Fibroblast of lung (primary cell): ENCODE measurements at regions not wholly inside any gene's neighbourhood (a gene's known extent, or its start where the extent isn't known, plus 50 kb on each side); places are given as distances from the start of the nearest gene placed in this dataset.

ENCODE experiments used
- DNase-seq, 2 donors: peaks; one replicate each; pipeline versions ENCODE4 v3.0.0 to v3.0.0-alpha.2; 2010; ENCODE audit warnings: low read depth in 2 of 2
- H2AFZ ChIP-seq: 2 replicates; pipeline ENCODE4 v1.5.1; 2012; ENCODE audit warnings: low read length, control low read depth, inconsistent platforms
- H3K27ac ChIP-seq: 2 replicates; pipeline ENCODE4 v1.5.1; 2011; ENCODE audit warnings: low read length, control low read depth; ENCODE audit not compliant: insufficient read depth
- H3K27me3 ChIP-seq: 2 replicates; pipeline ENCODE4 v1.5.1; 2011; ENCODE audit warnings: mild to moderate bottlenecking, low read length; ENCODE audit not compliant: control insufficient read depth, insufficient read depth
- H3K36me3 ChIP-seq: 2 replicates; pipeline ENCODE4 v1.5.1; 2011; ENCODE audit warnings: low read length; ENCODE audit not compliant: control insufficient read depth, insufficient read depth
- H3K4me1 ChIP-seq: 2 replicates; pipeline ENCODE4 v1.5.1; 2011; ENCODE audit warnings: low read length; ENCODE audit not compliant: control insufficient read depth, insufficient read depth; ENCODE audit errors: extremely low read depth
- H3K4me2 ChIP-seq: 2 replicates; pipeline ENCODE4 v1.5.1; 2011; ENCODE audit warnings: low read length, control low read depth; ENCODE audit not compliant: insufficient read depth; ENCODE audit errors: extremely low read depth
- H3K4me3 ChIP-seq, 4 experiments: fragments of 200-600 bp in 1 of 4; sonication (generic) in 1 of 4; replicated peaks in 1 of 4; 2 replicates each; pipeline ENCODE4 v1.5.1; 2011 to 2016; ENCODE audit warnings: low read length in 4 of 4, low read depth in 3 of 4, mild to moderate bottlenecking in 3 of 4, control low read depth in 2 of 4, inconsistent platforms in 1 of 4, mixed read lengths in 1 of 4; ENCODE audit not compliant: insufficient read depth in 1 of 4; ENCODE audit errors: control extremely low read depth in 1 of 4
- H3K79me2 ChIP-seq: 2 replicates; pipeline ENCODE4 v1.5.1; 2012; ENCODE audit warnings: mild to moderate bottlenecking, low read length, inconsistent platforms; ENCODE audit not compliant: control insufficient read depth, insufficient read depth
- H3K9ac ChIP-seq: 2 replicates; pipeline ENCODE4 v1.5.1; 2011; ENCODE audit warnings: mild to moderate bottlenecking, low read length, control low read depth; ENCODE audit not compliant: insufficient read depth
- H3K9me3 ChIP-seq: 2 replicates; pipeline ENCODE4 v1.5.1; 2012; ENCODE audit warnings: low read depth, low read length; ENCODE audit not compliant: control insufficient read depth, insufficient read depth
- H4K20me1 ChIP-seq: 2 replicates; pipeline ENCODE4 v1.5.1; 2011; ENCODE audit warnings: low read length; ENCODE audit not compliant: control insufficient read depth, insufficient read depth; ENCODE audit errors: extremely low read depth
- EZH2 ChIP-seq: IDR thresholded peaks from 2 replicates; pipeline ENCODE4 v1.5.1; 2012; ENCODE audit warnings: low read length, control low read depth, mild to moderate bottlenecking; ENCODE audit errors: missing control alignments
- TF ChIP-seq, protein P1 (sequence below), 2 donors: IDR thresholded peaks in 1 of 2; conservative IDR thresholded peaks in 1 of 2; 1 replicate in 1 of 2; 2 replicates in 1 of 2; pipeline ENCODE4 v1.5.1; 2011 to 2012; ENCODE audit warnings: low read length in 2 of 2, control low read depth in 1 of 2, inconsistent platforms in 1 of 2, low read depth in 1 of 2, mild to moderate bottlenecking in 1 of 2

DNA sequence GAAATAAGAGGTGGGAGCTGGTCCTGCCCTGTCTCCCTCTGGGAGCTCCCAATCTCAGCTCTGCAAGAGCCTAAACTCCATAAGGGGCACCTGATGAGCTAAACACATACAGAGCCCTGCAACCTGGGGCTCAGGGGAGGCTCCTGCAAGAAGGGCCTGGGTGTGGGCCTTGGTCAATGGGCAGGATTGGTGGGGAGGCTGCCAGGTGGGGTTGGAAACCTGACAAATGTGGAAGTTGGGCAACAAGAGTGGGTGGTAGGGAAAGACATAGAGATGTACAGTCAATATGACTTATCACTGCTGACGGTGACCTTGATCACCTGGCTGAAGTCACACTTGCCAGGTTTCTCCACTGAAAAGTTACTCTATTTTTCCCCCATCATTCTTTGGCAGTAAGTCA lies 209.9 kb downstream of the TTC32 start:
- no peak overlapping the region for H3K9ac ChIP-seq
- H2AFZ ChIP-seq: no peak overlapping the region
- DNase-seq: no peak
- no peak overlapping the region for H3K27ac ChIP-seq
- no peaks in the 10 kb centered on the region for H3K9me3 ChIP-seq
- H3K4me2 ChIP-seq: no peak overlapping the region
- no peaks in the 10 kb centered on the region for H4K20me1 ChIP-seq
- no peak overlapping the region for H3K4me3 ChIP-seq
- no peak for TF ChIP-seq EZH2
- TF ChIP-seq, protein P1, sequence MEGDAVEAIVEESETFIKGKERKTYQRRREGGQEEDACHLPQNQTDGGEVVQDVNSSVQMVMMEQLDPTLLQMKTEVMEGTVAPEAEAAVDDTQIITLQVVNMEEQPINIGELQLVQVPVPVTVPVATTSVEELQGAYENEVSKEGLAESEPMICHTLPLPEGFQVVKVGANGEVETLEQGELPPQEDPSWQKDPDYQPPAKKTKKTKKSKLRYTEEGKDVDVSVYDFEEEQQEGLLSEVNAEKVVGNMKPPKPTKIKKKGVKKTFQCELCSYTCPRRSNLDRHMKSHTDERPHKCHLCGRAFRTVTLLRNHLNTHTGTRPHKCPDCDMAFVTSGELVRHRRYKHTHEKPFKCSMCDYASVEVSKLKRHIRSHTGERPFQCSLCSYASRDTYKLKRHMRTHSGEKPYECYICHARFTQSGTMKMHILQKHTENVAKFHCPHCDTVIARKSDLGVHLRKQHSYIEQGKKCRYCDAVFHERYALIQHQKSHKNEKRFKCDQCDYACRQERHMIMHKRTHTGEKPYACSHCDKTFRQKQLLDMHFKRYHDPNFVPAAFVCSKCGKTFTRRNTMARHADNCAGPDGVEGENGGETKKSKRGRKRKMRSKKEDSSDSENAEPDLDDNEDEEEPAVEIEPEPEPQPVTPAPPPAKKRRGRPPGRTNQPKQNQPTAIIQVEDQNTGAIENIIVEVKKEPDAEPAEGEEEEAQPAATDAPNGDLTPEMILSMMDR (conservative IDR thresholded peaks at IDR 0.05 in 1 of 2, IDR thresholded peaks at IDR 0.05 in 1 of 2; ENCODE audit: low read depth in 1 of 2, low read length in 2 of 2): no peak
- H3K36me3 ChIP-seq: no peaks in the 10 kb centered on the region
- H3K4me1 ChIP-seq: no peaks in the 10 kb centered on the region
- peaks cover 9% of the 10 kb centered on the region for H3K27me3 ChIP-seq
- no peaks in the 10 kb centered on the region for H3K79me2 ChIP-seq

DNA sequence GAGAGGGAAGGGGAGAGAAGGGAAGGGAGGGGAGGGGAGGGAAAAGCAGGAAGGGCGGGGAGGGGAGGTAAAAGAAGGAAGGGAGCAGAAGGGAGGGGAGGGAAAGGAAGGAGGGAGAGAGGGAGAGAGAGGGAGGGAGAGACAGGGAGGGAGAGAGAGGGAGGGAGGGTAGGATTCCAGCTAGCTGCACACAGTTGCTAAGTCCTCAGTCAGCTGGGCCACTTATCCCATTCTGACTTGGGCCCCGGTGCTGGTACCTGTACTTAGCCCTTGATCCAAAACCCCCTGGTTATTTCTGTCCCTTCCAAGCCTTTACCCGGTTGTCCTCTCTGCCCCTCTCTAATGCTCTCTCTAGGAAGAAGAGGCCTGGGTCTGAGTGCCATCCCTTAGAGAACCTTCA lies 211.4 kb downstream of the TTC32 start:
- no peak for TF ChIP-seq EZH2
- TF ChIP-seq, protein P1 (conservative IDR thresholded peaks at IDR 0.05 in 1 of 2, IDR thresholded peaks at IDR 0.05 in 1 of 2; ENCODE audit: low read depth in 1 of 2, low read length in 2 of 2): no peak
- no peaks in the 10 kb centered on the region for H3K4me1 ChIP-seq
- no peak overlapping the region for H3K9ac ChIP-seq
- peaks cover 6% of the 10 kb centered on the region for H3K27me3 ChIP-seq
- no peak overlapping the region for H3K4me3 ChIP-seq
- DNase-seq: no peak
- no peaks in the 10 kb centered on the region for H3K9me3 ChIP-seq
- no peak overlapping the region for H3K27ac ChIP-seq
- H3K4me2 ChIP-seq: no peak overlapping the region
- no peaks in the 10 kb centered on the region for H4K20me1 ChIP-seq
- no peak overlapping the region for H2AFZ ChIP-seq
- H3K79me2 ChIP-seq: no peaks in the 10 kb centered on the region
- no peaks in the 10 kb centered on the region for H3K36me3 ChIP-seq

DNA sequence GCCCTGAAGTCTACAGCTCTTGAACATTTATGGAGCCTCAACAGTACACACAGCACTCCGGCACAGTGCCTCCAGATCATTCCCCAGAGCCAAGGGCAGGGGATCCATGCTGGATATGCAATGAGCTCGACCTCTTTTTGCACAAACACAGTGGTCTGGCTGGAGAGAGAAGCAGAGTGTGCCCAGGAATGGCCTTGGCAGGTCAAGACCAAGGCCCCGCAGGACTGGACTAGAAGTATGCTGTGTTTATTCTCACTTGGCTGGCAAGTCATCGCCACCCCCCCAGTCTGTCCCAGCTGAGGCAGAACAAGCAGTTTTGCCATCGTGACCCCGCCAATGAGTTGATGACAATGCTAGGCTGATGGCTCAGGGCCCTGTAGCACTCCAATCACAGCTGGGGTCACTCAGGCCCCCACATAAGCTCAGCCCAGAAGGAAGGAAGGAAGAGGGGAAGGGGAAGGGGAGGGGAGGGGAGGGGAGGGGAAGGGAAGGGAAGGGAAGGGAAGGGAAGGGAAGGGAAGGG lies 212.1 kb downstream of the TTC32 start:
- no peak overlapping the region for H3K4me2 ChIP-seq
- no peaks in the 10 kb centered on the region for H4K20me1 ChIP-seq
- no peak overlapping the region for H3K9ac ChIP-seq
- no peaks in the 10 kb centered on the region for H3K79me2 ChIP-seq
- H3K36me3 ChIP-seq: no peaks in the 10 kb centered on the region
- DNase-seq: no peak
- TF ChIP-seq EZH2: no peak
- TF ChIP-seq, protein P1 (conservative IDR thresholded peaks at IDR 0.05 in 1 of 2, IDR thresholded peaks at IDR 0.05 in 1 of 2; ENCODE audit: low read depth in 1 of 2, low read length in 2 of 2): no peak
- H3K27me3 ChIP-seq: peaks cover 6% of the 10 kb centered on the region
- no peak overlapping the region for H2AFZ ChIP-seq
- no peak overlapping the region for H3K27ac ChIP-seq
- no peaks in the 10 kb centered on the region for H3K4me1 ChIP-seq
- H3K4me3 ChIP-seq: no peak overlapping the region
- H3K9me3 ChIP-seq: no peaks in the 10 kb centered on the region
